Stimulated activated memory B cell treated with anti-CD40 and anti-IgM and Interleukin-4, amounts not matched to agents 10 μg/mL and 1 μg/mL and 100 μg/mL, for 72 hours (primary cell): ENCODE measurements at regions not wholly inside any gene's neighbourhood (a gene's known extent, or its start where the extent isn't known, plus 50 kb on each side); places are given as distances from the start of the nearest gene placed in this dataset.
"Not testable (repeated sequence)": the region's sequence is repeated elsewhere in the genome, so short reads cannot be mapped to it uniquely, and the experiment has no call there.

Experiments used
- ATAC-seq: fragments of 150-1000 bp; cut with Tn5 transposase; 2 replicates; pipeline ENCODE4 v1.10.0; 2021
- H3K27ac Mint-ChIP-seq: one replicate; pipeline ENCODE4 v1.8.0; 2022; ENCODE audit warnings: mild to moderate bottlenecking, mixed read lengths
- H3K27me3 Mint-ChIP-seq: one replicate; pipeline ENCODE4 v1.8.0; 2022; ENCODE audit warnings: mixed read lengths
- H3K36me3 Mint-ChIP-seq: one replicate; pipeline ENCODE4 v1.8.0; 2022; ENCODE audit warnings: mixed read lengths
- H3K4me1 Mint-ChIP-seq: one replicate; pipeline ENCODE4 v1.8.0; 2022; ENCODE audit warnings: mixed read lengths
- H3K4me3 Mint-ChIP-seq: one replicate; pipeline ENCODE4 v1.8.0; 2022; ENCODE audit warnings: mild to moderate bottlenecking, moderate library complexity, mixed read lengths
- H3K9me3 Mint-ChIP-seq: one replicate; pipeline ENCODE4 v1.8.0; 2022; ENCODE audit warnings: mixed read lengths

- no peak overlapping the region for H3K27ac Mint-ChIP-seq
- no peaks in the 10 kb centered on the region for H3K36me3 Mint-ChIP-seq
- ATAC-seq = no peak
- H3K4me3 Mint-ChIP-seq = no peak overlapping the region
- peaks cover 43% of the 10 kb centered on the region for H3K27me3 Mint-ChIP-seq
- peaks cover 5% of the 10 kb centered on the region for H3K9me3 Mint-ChIP-seq
- no peaks in the 10 kb centered on the region for H3K4me1 Mint-ChIP-seq
These were observed 294.2 kb downstream of the NDUFA10 start for GRCh38 chr2:239730897-239731296.

GRCh38 chr2:239730567-239730882, 294.6 kb downstream of the NDUFA10 start:
- H3K27ac Mint-ChIP-seq, H3K4me3 Mint-ChIP-seq, ATAC-seq, H3K4me1 Mint-ChIP-seq, H3K9me3 Mint-ChIP-seq, H3K36me3 Mint-ChIP-seq: not testable (repeated sequence)
- peaks cover 46% of the 10 kb centered on the region for H3K27me3 Mint-ChIP-seq

- no peaks in the 10 kb centered on the region for H3K36me3 Mint-ChIP-seq
- peaks cover 5% of the 10 kb centered on the region for H3K9me3 Mint-ChIP-seq
- H3K27me3 Mint-ChIP-seq = peaks cover 46% of the 10 kb centered on the region
- H3K27ac Mint-ChIP-seq = no peak overlapping the region
- H3K4me3 Mint-ChIP-seq = no peak overlapping the region
- ATAC-seq = no peak
- no peaks in the 10 kb centered on the region for H3K4me1 Mint-ChIP-seq
These were observed 295.2 kb downstream of the NDUFA10 start for GRCh38 chr2:239729681-239730566.

GRCh38 chr2:239729151-239729550, 296.0 kb downstream of the NDUFA10 start:
- no peaks in the 10 kb centered on the region for H3K36me3 Mint-ChIP-seq
- peaks cover 5% of the 10 kb centered on the region for H3K9me3 Mint-ChIP-seq
- peaks cover 46% of the 10 kb centered on the region for H3K27me3 Mint-ChIP-seq
- no peak overlapping the region for H3K4me3 Mint-ChIP-seq
- no peaks in the 10 kb centered on the region for H3K4me1 Mint-ChIP-seq
- no peak overlapping the region for H3K27ac Mint-ChIP-seq
- ATAC-seq = no peak

GRCh38 chr2:239728751-239729150, 296.4 kb downstream of the NDUFA10 start:
- Mint-ChIP-seq H3K4me3 (no peak overlapping the region), H3K9me3 (peaks cover 8% of the 10 kb centered on the region), H3K27ac (no peak overlapping the region), H3K36me3 (no peaks in the 10 kb centered on the region), H3K27me3 (peaks cover 46% of the 10 kb centered on the region), H3K4me1 (no peaks in the 10 kb centered on the region)
- no peak for ATAC-seq

GRCh38 chr2:239727776-239728600, 297.2 kb downstream of the NDUFA10 start:
- peaks cover 43% of the 10 kb centered on the region for H3K27me3 Mint-ChIP-seq
- no peaks in the 10 kb centered on the region for H3K4me1 Mint-ChIP-seq
- ATAC-seq = peak; percentile 29
- H3K36me3 Mint-ChIP-seq = no peaks in the 10 kb centered on the region
- no peak overlapping the region for H3K27ac Mint-ChIP-seq
- no peak overlapping the region for H3K4me3 Mint-ChIP-seq
- peaks cover 7% of the 10 kb centered on the region for H3K9me3 Mint-ChIP-seq

GRCh38 chr2:239727182-239727775, 297.9 kb downstream of the NDUFA10 start:
- Mint-ChIP-seq H3K27ac (no peak overlapping the region), H3K4me3 (no peak overlapping the region), H3K9me3 (peaks cover 5% of the 10 kb centered on the region), H3K36me3 (no peaks in the 10 kb centered on the region), H3K27me3 (peaks cover 36% of the 10 kb centered on the region), H3K4me1 (no peaks in the 10 kb centered on the region)
- no peak for ATAC-seq

GRCh38 chr2:239726631-239727181, 298.4 kb downstream of the NDUFA10 start:
- peaks cover 31% of the 10 kb centered on the region for H3K27me3 Mint-ChIP-seq
- H3K27ac Mint-ChIP-seq = no peak overlapping the region
- ATAC-seq = peak; percentile 13
- H3K36me3 Mint-ChIP-seq = no peaks in the 10 kb centered on the region
- H3K4me3 Mint-ChIP-seq = no peak overlapping the region
- peaks cover 5% of the 10 kb centered on the region for H3K9me3 Mint-ChIP-seq
- H3K4me1 Mint-ChIP-seq = no peaks in the 10 kb centered on the region

GRCh38 chr2:239726091-239726591, 299.0 kb downstream of the NDUFA10 start:
- Mint-ChIP-seq H3K4me1 (no peaks in the 10 kb centered on the region), H3K27me3 (peaks cover 25% of the 10 kb centered on the region), H3K9me3 (peaks cover 5% of the 10 kb centered on the region), H3K4me3 (no peak overlapping the region), H3K27ac (no peak overlapping the region), H3K36me3 (no peaks in the 10 kb centered on the region)
- no peak for ATAC-seq

- Mint-ChIP-seq H3K4me3 (no peak overlapping the region), H3K4me1 (no peaks in the 10 kb centered on the region), H3K27ac (no peak overlapping the region), H3K9me3 (peaks cover 5% of the 10 kb centered on the region), H3K36me3 (no peaks in the 10 kb centered on the region), H3K27me3 (peaks cover 25% of the 10 kb centered on the region)
- no peak for ATAC-seq
These were observed 299.6 kb downstream of the NDUFA10 start for GRCh38 chr2:239725551-239725890.

- H3K9me3 Mint-ChIP-seq = peaks cover 5% of the 10 kb centered on the region
- no peaks in the 10 kb centered on the region for H3K36me3 Mint-ChIP-seq
- no peak for ATAC-seq
- peaks cover 21% of the 10 kb centered on the region for H3K27me3 Mint-ChIP-seq
- H3K4me3 Mint-ChIP-seq = no peak overlapping the region
- no peaks in the 10 kb centered on the region for H3K4me1 Mint-ChIP-seq
- H3K27ac Mint-ChIP-seq = no peak overlapping the region
These were observed 300.1 kb downstream of the NDUFA10 start for GRCh38 chr2:239724851-239725550.

GRCh38 chr2:239724194-239724849, 300.8 kb downstream of the NDUFA10 start:
- H3K27ac Mint-ChIP-seq = no peak overlapping the region
- peaks cover 14% of the 10 kb centered on the region for H3K27me3 Mint-ChIP-seq
- H3K9me3 Mint-ChIP-seq = peaks cover 5% of the 10 kb centered on the region
- H3K4me3 Mint-ChIP-seq = no peak overlapping the region
- H3K4me1 Mint-ChIP-seq = no peaks in the 10 kb centered on the region
- no peaks in the 10 kb centered on the region for H3K36me3 Mint-ChIP-seq
- no peak for ATAC-seq

GRCh38 chr2:239723486-239724193, 301.5 kb downstream of the NDUFA10 start:
- peaks cover 5% of the 10 kb centered on the region for H3K9me3 Mint-ChIP-seq
- H3K4me1 Mint-ChIP-seq = no peaks in the 10 kb centered on the region
- no peaks in the 10 kb centered on the region for H3K36me3 Mint-ChIP-seq
- no peak overlapping the region for H3K4me3 Mint-ChIP-seq
- H3K27me3 Mint-ChIP-seq = peaks cover 14% of the 10 kb centered on the region
- no peak overlapping the region for H3K27ac Mint-ChIP-seq
- ATAC-seq = no peak
